ENCODE measurements at regions not wholly inside any gene's neighbourhood (a gene's known extent, or its start where the extent isn't known, plus 50 kb on each side); places are given as distances from the start of the nearest gene placed in this dataset.
"Not testable (repeated sequence)": the region's sequence is repeated elsewhere in the genome, so short reads cannot be mapped to it uniquely, and the experiment has no call there.

DNA sequence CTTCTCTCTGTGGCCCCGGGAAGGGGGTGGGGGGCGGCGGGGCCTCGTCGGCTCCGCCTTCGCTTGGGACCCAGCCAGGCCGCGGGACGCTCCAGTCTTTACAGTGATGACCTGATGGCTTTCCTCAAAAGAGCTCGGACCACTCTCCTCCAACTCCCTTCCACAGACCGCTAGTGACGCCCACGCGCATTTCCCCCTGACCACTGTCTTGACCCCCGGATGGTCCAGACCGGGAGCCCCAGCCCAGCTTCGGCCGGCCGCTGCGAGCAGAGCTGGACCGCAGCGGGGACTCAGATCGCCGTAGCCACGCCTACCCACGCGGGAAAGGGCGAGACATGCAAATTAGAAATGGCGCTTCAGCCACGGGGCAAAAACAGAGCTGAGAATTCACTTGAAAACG, 81.6 kb upstream of the RNU2-1 start:
- no peak for DNase-seq

GRCh38 chr17:43314611-43315011, 80.8 kb upstream of the RNU2-1 start:
- no peak for DNase-seq

DNA sequence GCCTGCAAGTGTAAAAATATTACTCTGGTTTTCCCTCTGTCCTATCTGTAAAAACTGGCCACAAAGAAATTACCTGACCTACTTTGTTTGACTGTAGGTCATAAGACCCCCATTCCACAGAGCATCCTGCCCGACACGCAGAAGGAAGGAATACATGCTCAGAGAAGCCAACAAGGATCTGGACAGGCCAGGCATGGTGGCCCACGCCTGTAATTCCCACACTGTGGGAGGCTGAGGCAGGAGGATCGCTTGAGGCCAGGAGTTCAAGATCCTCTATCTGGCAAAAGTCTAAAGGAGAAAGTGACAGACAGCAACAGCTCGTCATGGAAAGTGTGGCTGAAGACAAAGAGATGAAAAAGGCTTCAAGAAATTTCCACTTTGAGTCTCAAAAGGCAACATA, 78.2 kb upstream of the RNU2-1 start:
- no peak for DNase-seq

- DNase-seq: no peak
Observed at GRCh38 chr17:43309505-43310332, 75.9 kb upstream of the RNU2-1 start.

DNA sequence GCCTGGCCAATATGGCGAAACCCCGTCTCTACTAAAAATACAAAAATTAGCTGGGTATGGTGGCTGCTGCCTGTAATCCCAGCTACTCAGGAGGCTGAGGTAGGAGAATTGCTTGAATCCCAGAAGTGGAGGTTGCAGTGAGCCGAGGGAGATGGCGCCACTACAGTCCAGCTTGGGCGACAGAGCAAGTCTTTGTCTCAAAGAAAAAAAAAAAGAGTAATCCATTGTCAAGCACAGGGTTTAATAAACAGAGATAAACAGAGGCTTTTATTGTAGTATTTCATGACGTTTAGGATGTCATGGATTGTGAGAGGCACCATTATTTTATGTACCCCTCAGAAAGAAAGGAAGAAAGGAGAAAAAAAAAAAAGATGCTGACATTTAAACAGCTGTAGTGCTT, 75.2 kb upstream of the RNU2-1 start:
- no peak for DNase-seq

- not testable (repeated sequence) for DNase-seq
Observed at GRCh38 chr17:43304792-43305191, 71.0 kb upstream of the RNU2-1 start.

DNA sequence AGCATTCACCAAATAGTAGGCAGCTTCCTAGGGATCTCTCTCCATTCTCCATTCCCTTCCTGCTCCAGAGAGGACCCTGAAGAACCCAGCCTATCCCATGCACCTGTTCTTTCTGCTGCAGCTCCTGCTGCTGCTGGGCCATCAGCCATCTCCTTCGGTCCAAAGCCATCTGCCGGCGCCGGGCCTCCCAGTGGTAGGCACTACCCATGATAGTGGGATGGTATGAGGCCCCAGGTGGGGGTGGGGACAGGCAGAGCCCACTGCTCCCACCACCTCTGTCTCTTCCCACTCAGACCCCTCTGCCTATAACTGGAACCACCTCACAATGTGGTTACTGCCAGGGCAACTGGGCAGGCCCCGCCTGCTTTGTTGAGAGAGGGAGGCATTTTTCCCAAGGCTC, 69.3 kb upstream of the RNU2-1 start:
- DNase-seq: not testable (repeated sequence)

DNA sequence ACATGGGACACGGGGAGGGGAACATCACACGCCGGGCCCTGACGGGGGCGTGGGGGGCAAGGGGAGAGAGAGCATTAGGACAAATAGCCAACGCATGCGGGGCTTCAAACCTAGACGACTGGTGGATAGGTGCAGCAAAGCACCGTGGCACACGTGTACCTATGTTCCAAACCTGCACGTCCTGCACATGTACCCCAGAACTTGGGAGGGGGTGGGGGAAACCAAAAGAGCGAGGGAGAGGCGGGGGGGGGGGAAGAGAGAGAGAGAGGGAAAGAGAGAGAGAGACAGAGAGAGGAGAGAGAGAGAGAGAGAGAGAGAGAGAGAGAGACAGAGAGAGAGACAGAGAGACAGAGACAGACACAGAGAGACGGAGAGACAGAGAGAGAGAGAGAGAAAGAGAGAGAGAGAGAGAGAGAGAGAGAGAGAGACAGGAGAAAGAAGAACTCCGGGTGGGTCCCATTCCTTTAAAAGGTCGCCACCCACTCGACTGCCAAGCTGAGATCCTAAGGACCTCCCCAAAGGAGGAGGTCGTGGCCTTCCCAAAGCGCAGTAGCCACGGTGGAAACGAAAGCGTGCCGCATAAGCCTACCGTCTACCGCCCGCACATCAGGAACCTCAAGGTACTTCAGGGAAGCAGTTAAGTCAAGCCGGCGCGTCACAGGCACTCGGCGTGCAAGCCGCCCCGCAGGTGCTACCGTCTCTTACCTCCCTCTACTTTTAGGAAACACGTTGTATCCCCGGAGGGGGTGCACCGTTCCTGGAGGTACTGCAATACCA, 65.7 kb upstream of the RNU2-1 start:
- DNase-seq: not testable (repeated sequence)

- DNase-seq: not testable (repeated sequence)
Observed at GRCh38 chr17:43289670-43290069, 55.9 kb upstream of the RNU2-1 start.

- not testable (repeated sequence) for DNase-seq
Observed at GRCh38 chr17:43283606-43284005, 49.8 kb upstream of the RNU2-1 start.
